DOHH2 (cell line): ENCODE measurements at regions not wholly inside any gene's neighbourhood (a gene's known extent, or its start where the extent isn't known, plus 50 kb on each side); places are given as distances from the start of the nearest gene placed in this dataset.

Source experiments
- EZH2phosphoT487 ChIP-seq: fragments of 200-600 bp; sonication (generic); IDR thresholded peaks from 2 replicates; pipeline ENCODE4 v1.6.1; 2017; ENCODE audit warnings: borderline replicate concordance, mild to moderate bottlenecking, antibody characterized with exemption, low read length, moderate library complexity, mixed read lengths
- TF ChIP-seq, protein P1 (sequence below): fragments of 200-600 bp; sonication (generic); IDR thresholded peaks from one replicate; pipeline ENCODE4 v1.5.1; 2014; ENCODE audit warnings: antibody characterized with exemption, mild to moderate bottlenecking, low read depth, low read length; ENCODE audit not compliant: poor library complexity, severe bottlenecking

DNA sequence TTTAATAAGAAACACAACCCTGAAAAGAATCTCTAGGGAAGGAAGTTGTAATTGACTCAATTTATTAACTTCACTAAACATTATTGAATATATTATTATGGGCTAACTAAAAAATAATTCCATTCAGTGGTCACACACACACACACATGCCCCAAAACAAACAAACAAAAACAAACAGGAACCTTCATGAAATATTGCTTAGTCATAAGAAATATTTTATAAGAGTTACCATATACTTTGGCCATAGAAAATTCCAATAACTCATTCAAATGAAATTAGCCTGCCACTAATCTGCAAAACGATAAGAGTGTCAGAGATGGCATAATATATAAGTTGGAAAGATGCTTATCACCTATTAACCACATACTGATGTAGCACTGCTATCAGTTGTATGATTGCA lies 268.4 kb upstream of the AMIGO2 start:
- TF ChIP-seq, protein P1, sequence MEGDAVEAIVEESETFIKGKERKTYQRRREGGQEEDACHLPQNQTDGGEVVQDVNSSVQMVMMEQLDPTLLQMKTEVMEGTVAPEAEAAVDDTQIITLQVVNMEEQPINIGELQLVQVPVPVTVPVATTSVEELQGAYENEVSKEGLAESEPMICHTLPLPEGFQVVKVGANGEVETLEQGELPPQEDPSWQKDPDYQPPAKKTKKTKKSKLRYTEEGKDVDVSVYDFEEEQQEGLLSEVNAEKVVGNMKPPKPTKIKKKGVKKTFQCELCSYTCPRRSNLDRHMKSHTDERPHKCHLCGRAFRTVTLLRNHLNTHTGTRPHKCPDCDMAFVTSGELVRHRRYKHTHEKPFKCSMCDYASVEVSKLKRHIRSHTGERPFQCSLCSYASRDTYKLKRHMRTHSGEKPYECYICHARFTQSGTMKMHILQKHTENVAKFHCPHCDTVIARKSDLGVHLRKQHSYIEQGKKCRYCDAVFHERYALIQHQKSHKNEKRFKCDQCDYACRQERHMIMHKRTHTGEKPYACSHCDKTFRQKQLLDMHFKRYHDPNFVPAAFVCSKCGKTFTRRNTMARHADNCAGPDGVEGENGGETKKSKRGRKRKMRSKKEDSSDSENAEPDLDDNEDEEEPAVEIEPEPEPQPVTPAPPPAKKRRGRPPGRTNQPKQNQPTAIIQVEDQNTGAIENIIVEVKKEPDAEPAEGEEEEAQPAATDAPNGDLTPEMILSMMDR, result no peak
- no peak for TF ChIP-seq EZH2phosphoT487
